Right cardiac atrium (tissue), 5 donors: ENCODE measurements at regions not wholly inside any gene's neighbourhood (a gene's known extent, or its start where the extent isn't known, plus 50 kb on each side); places are given as distances from the start of the nearest gene placed in this dataset.

ENCODE experiments used
- ATAC-seq, 2 donors: fragments of 200-7000 bp; cut with Tn5 transposase; one replicate each; pipeline versions ENCODE4 v1.8.0 to v1.9.1; 2020; ENCODE audit warnings: moderate library complexity in 2 of 2, mild to moderate bottlenecking in 1 of 2
- DNase-seq, 3 donors: peaks; one replicate each; pipeline ENCODE4 v3.0.0-alpha.2; 2020
- H3K27ac ChIP-seq: one replicate; pipeline ENCODE4 v1.5.1; 2013; ENCODE audit warnings: mild to moderate bottlenecking, low read length, control low read depth, moderate library complexity
- H3K27me3 ChIP-seq: one replicate; pipeline ENCODE4 v1.6.1; 2013; ENCODE audit not compliant: control insufficient read depth, insufficient read depth
- H3K4me1 ChIP-seq: one replicate; pipeline ENCODE4 v1.6.1; 2013; ENCODE audit warnings: low read length; ENCODE audit not compliant: control insufficient read depth, insufficient read depth
- H3K4me3 ChIP-seq: one replicate; pipeline ENCODE4 v1.5.1; 2013; ENCODE audit warnings: low read length, control low read depth
- H3K9me3 ChIP-seq: one replicate; pipeline ENCODE4 v1.6.1; 2013; ENCODE audit warnings: low read length; ENCODE audit not compliant: control insufficient read depth
- WGBS: extraction: QIAGEN DNeasy Blood & Tissue Kit; methylation state at CpG from one replicate; pipeline ENCODE4 v1.1.7; 2013; 5-methylcytosine and 5-hydroxymethylcytosine counted together
- intact Hi-C, 4 donors: fragments of 100-400 bp; cut with DNase I; formaldehyde crosslinking; loops; one replicate each; pipeline versions ENCODE4 v1.11.0 to v1.14.0; 2022 to 2023
- donor health status: healthy with polysubstance abuse.
- donor health status: DM: no; HTN: yes; CAD: no.
- donor health status: DM: no; HTN: no; CAD: no.
- donor health status: DM: no; HTN: yes; CAD: no; lungs with severe emphysema.
- donor health status: DM: yes; HTN: yes; CAD: no.

DNA sequence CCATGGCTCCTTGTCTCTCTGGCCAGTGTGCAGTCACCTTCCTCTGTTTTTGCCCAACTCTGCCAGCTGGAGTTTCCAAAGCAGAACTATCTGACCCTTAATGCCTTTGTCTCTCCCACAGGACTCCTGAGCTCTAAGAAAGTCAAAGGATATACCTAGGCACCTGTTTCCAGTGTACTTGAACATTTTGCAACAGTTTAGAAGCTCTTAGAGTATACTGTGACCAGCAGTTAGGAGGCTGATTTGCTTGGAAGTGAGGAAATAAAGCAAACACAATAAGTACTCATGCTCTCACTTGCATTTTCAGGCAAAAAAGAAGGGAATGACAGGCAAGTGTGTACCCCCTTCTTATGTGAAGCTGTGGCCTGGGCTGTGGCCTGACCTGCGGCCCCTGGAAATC is 204.3 kb upstream of the PLET1 start:
- no peaks in the 10 kb centered on the region for H3K27me3 ChIP-seq
- WGBS, result 84% methylated on average over 1 of the region's 1 CpG
- H3K9me3 ChIP-seq, result no peaks in the 10 kb centered on the region
- no peak for ATAC-seq
- no peak overlapping the region for H3K27ac ChIP-seq
- H3K4me1 ChIP-seq, result no peaks in the 10 kb centered on the region
- intact Hi-C loops, result no loop called here
- no peak overlapping the region for H3K4me3 ChIP-seq
- no peak for DNase-seq

DNA sequence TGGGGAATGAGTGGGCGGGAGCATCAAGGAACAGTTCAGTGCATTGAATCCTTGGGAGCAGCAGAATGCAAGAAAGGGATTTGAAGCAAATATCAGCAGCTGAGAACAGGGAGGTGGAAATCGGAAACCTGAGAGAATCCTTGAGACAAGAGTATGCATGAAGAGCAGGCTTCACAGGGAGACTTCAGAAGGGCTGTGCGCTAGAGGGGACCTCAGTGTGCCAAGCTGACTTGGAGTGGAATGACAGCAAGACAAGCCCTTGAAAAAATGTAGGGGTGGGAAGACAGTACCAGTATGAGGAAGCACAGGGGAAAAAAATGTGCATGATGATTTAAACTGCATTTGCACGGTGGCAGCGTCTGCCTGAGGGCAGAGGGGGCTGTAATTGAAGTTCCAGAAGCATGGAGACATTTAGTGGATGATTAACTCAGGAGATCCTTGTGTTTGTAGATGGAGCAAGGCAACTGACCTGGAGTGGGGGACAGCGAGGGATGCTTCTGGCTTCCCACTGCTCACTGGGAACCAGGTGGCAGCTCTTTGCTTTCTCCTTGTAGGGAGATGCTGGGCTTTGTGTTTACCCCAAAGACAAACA is 204.9 kb upstream of the PLET1 start:
- H3K27ac ChIP-seq, result no peak overlapping the region
- no peak for ATAC-seq
- H3K9me3 ChIP-seq, result no peaks in the 10 kb centered on the region
- intact Hi-C loops, result no loop called here
- H3K27me3 ChIP-seq, result no peaks in the 10 kb centered on the region
- H3K4me3 ChIP-seq, result no peak overlapping the region
- 78% methylated on average over 6 of the region's 6 CpGs for WGBS
- no peaks in the 10 kb centered on the region for H3K4me1 ChIP-seq
- no peak for DNase-seq

DNA sequence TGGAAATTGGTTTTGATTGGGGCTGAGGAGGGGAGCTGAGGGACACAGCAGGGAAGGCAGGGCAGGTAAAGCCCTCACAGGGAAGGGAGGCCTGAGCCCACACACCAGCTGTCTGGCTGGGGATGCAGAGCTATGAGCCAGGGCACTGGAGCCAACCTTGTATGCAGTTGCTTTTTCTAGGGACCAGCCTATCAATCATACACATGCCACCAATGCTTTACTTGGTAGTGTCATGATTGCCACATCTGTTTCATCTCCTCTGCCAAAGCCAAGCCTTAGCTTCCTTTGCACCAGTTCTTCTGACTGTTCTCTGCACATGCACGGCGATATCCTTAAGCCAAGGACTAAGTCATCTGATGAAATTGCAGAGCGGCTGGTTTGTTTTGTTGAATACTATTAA is 207.1 kb upstream of the PLET1 start:
- H3K27me3 ChIP-seq, result no peaks in the 10 kb centered on the region
- intact Hi-C loops, result no loop called here
- 92% methylated on average over 3 of the region's 3 CpGs for WGBS
- no peak for ATAC-seq
- no peak for DNase-seq
- H3K4me1 ChIP-seq, result no peaks in the 10 kb centered on the region
- no peak overlapping the region for H3K27ac ChIP-seq
- H3K9me3 ChIP-seq, result no peaks in the 10 kb centered on the region
- no peak overlapping the region for H3K4me3 ChIP-seq

DNA sequence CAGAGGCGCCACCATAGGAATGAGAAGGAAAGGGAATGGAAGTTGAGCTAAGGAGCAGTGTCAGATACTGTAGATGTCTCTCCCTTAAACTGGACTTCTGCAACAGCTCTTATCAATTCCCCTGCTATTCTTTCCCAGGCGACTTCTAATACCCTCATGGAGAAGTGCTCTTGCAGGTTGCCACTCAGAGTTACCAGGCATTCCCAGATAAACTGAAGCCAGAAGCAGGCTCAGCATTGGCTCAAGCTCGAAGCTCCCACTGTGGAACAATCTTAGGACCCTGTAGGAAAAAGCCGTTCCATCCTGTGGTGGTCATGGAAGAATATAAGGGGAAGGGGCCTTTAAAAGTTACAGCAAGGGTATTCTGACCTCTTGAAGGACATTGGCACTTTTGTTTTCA is 208.7 kb upstream of the PLET1 start:
- ATAC-seq (no peak), DNase-seq (no peak)
- no peaks in the 10 kb centered on the region for H3K27me3 ChIP-seq
- H3K27ac ChIP-seq, result no peak overlapping the region
- H3K4me3 ChIP-seq, result no peak overlapping the region
- WGBS, result 62% methylated on average over 4 of the region's 4 CpGs
- H3K9me3 ChIP-seq, result no peaks in the 10 kb centered on the region
- intact Hi-C loops, result no loop called here
- no peaks in the 10 kb centered on the region for H3K4me1 ChIP-seq

DNA sequence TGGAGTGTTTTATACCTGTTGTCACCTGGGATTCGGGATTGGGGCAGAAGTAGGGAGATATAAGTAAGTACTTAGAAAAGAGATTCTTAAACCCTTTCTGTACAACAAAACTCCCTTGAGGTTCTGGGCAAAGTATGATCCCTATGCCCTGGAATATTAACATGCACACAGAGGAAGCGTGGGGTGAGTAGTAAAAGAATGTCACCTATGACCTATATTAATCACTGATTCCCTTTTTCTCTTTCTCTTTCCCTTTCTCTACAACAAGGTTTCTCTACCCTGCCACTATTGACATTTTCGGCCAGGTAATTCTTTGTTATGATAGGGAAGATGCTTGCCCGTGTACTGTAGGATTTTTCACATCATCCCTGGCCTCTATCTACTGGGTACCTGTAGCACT is 209.7 kb upstream of the PLET1 start:
- intact Hi-C loops, result no loop called here
- H3K27ac ChIP-seq, result no peak overlapping the region
- H3K4me3 ChIP-seq, result no peak overlapping the region
- DNase-seq (no peak), ATAC-seq (no peak)
- H3K4me1 ChIP-seq, result no peaks in the 10 kb centered on the region
- 76% methylated on average over 4 of the region's 4 CpGs for WGBS
- H3K27me3 ChIP-seq, result no peaks in the 10 kb centered on the region
- H3K9me3 ChIP-seq, result no peaks in the 10 kb centered on the region

DNA sequence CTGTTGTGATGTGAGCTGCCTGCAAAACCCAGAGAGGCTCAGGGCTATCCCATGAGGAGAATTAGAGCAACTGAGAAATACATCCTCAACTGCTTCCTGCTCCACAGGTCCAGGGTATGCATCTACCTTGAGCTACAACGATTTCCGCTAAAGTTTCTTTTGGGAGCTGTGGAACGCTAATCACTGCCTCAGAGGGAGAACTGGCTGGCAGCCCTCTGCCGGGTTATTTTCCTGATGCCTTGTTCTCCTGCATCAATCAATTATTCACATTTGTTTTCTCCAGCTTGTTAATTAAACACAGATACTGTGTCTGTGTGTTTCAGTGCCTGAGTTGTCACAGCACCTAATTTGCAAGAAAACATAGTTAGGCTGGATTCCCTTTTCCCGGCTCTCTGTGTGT is 211.1 kb upstream of the PLET1 start:
- DNase-seq (no peak), ATAC-seq (no peak)
- Histone ChIP-seq H3K9me3 (no peaks in the 10 kb centered on the region), H3K4me3 (no peak overlapping the region), H3K4me1 (no peaks in the 10 kb centered on the region), H3K27me3 (no peaks in the 10 kb centered on the region), H3K27ac (no peak overlapping the region)
- intact Hi-C loops, result no loop called here
- WGBS, result 71% methylated on average over 5 of the region's 5 CpGs

DNA sequence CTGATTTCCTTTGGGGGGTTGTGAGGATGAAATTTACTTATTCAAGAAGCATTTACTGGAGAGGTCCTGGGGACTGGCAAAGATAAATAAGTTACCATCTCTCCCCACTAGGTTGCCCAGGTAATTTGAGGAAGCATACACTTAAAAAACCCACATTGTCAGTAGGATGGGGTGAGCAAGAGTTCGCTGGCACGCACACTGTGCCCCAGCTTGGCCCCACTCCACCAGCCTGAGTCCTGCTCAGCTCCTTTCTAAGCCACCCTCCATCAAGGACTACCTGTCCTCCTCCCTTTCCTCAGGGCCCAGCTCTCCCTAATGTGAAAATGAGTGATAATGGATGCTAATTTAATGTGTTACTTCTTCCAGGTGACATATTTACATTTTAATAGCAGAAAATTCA is 216.5 kb upstream of the PLET1 start:
- WGBS, result 93% methylated on average over 2 of the region's 2 CpGs
- DNase-seq (no peak), ATAC-seq (no peak)
- Histone ChIP-seq H3K4me1 (no peaks in the 10 kb centered on the region), H3K4me3 (no peak overlapping the region), H3K9me3 (no peaks in the 10 kb centered on the region), H3K27ac (no peak overlapping the region), H3K27me3 (no peaks in the 10 kb centered on the region)
- intact Hi-C loops, result no loop called here

DNA sequence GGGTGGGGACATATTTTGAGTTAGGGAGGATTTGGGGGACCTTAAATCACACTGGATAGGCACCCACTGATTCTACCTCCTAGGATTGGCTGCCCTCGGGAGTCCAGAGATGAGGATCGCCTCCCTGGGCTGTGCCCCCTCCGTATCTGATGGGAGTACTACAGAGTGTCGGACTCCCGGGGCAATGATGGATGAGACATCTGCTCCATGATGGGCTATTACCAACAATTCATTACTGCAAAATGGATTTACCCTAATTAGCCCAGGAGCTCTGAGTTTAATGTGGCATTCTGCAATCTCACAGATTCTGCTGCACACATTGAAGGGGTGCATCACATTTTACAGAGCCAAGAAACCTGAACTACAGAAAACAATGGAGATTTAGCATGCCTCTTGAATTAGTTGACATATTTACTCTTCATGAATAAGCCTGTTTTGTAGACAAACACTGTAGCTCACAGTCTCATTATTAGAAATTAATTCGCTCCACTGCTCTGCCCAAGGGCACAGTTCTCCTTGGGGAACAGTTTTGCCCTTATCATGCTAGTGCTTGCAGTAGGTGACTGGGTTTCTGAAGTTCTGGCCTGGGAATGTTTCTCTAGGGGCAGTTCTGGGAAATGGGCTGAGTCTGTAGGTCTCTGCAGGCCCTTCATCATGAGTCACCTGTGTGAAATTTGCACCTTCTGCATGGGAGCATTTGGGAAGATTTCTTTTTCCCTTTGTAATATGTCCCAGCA is 217.1 kb upstream of the PLET1 start:
- WGBS, result 80% methylated on average over 6 of the region's 6 CpGs
- DNase-seq, result no peak

DNA sequence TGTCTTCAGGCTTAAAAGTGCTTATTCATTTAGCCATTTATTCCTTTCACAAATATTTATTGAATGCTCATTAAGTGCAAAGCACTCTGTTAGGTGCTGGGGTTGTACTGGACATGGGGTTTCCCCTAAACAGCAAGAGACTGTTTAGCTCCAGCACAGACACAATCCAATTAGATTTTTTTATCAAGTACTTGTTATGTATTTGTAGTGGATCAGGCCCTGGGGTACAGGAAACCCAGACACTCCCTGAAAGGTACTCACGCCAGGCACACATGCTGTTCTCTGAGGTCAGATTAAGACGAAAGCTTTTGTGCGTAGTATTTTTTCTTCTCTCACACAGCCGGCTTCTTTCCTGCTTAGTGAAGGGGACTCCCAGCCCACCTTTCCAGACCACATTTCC is 218.1 kb upstream of the PLET1 start:
- Histone ChIP-seq H3K27ac (no peak overlapping the region), H3K9me3 (no peaks in the 10 kb centered on the region), H3K4me3 (no peak overlapping the region), H3K27me3 (no peaks in the 10 kb centered on the region), H3K4me1 (no peaks in the 10 kb centered on the region)
- ATAC-seq, result no peak
- 82% methylated on average over 4 of the region's 4 CpGs for WGBS
- DNase-seq, result no peak
- intact Hi-C loops, result no loop called here

More for the DNA sequence above, 217.1 kb upstream of the PLET1 start:
- no peaks in the 10 kb centered on the region for H3K4me1 ChIP-seq
- H3K9me3 ChIP-seq, result no peaks in the 10 kb centered on the region
- no peak overlapping the region for H3K27ac ChIP-seq
- intact Hi-C loops, result no loop called here
- H3K4me3 ChIP-seq, result no peak overlapping the region
- ATAC-seq, result no peak
- H3K27me3 ChIP-seq, result no peaks in the 10 kb centered on the region

DNA sequence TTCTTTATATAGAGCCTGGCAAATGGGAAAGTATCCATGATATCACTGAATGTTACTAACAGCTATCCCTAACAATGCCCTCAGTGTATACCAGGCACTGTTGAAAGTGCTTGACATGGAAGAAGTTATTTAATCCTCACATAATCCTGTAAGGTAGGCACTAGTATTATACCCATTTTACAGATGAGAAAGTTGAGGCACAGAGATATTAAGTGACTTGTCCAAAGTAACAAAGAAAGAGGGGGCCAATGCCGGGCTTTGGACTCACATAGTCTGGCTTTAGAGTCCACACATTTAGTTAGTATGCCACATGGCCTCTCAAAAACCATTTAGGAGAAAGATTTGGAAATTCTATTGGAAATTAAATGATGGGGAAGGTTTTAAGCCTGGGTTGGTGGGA is 220.8 kb upstream of the PLET1 start:
- H3K27me3 ChIP-seq, result no peaks in the 10 kb centered on the region
- ATAC-seq (no peak), DNase-seq (no peak)
- intact Hi-C loops, result no loop called here
- no peaks in the 10 kb centered on the region for H3K4me1 ChIP-seq
- H3K27ac ChIP-seq, result no peak overlapping the region
- H3K9me3 ChIP-seq, result no peaks in the 10 kb centered on the region
- H3K4me3 ChIP-seq, result no peak overlapping the region
- 76% methylated on average over 1 of the region's 1 CpG for WGBS

DNA sequence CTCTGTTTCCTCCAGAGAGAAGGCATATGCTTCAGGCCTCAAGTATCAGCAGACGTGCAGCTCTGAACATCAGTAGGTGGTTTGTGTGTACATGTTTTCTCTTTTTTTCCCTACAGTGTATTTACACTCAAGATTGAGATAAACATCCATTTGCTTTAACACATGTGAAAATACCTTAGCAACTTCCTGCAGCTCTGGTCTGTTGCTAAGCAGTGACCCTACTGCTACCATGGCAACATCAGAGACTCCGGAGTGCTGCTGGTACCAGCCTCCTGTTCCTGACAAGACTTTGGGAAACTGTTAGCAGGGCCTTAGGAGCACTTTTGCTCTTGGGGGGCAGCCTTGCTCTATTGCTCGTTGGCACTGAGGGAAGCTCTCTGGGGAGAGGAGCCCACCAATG is 221.2 kb upstream of the PLET1 start:
- no peaks in the 10 kb centered on the region for H3K4me1 ChIP-seq
- intact Hi-C loops, result no loop called here
- H3K27me3 ChIP-seq, result no peaks in the 10 kb centered on the region
- DNase-seq (no peak), ATAC-seq (no peak)
- H3K27ac ChIP-seq, result no peak overlapping the region
- WGBS, result 61% methylated on average over 3 of the region's 3 CpGs
- H3K9me3 ChIP-seq, result no peaks in the 10 kb centered on the region
- H3K4me3 ChIP-seq, result no peak overlapping the region

DNA sequence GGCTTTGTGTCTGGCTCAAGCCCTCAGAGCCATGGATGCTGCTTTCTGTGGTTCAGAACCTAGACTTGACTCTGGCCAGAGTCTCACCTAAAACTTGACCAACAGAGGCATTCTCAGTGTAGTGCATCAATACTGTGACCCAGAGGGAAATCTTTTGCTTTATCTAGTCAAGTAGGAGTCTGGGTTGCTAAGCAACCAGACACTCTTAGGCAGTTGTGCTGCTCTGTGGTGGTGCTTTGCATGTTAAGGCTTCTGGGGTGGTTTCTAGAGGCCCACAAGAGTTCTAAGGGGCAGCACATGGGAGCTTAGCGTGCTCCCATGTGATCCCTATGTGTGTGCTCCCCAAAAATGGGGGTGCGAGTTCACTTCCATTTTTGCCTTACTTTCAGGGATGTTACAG is 224.6 kb upstream of the PLET1 start:
- no peaks in the 10 kb centered on the region for H3K4me1 ChIP-seq
- no peaks in the 10 kb centered on the region for H3K27me3 ChIP-seq
- H3K27ac ChIP-seq, result no peak overlapping the region
- intact Hi-C loops, result no loop called here
- H3K9me3 ChIP-seq, result no peaks in the 10 kb centered on the region
- WGBS, result 77% methylated on average over 2 of the region's 2 CpGs
- no peak for DNase-seq
- ATAC-seq, result no peak
- no peak overlapping the region for H3K4me3 ChIP-seq
